ENCODE measurements at regions not wholly inside any gene's neighbourhood (a gene's known extent, or its start where the extent isn't known, plus 50 kb on each side); places are given as distances from the start of the nearest gene placed in this dataset.
"Not testable (repeated sequence)": the region's sequence is repeated elsewhere in the genome, so short reads cannot be mapped to it uniquely, and the experiment has no call there.

- no peak for DNase-seq
These were observed 312.0 kb upstream of the TMC3 start for GRCh38 chr15:81686021-81686420.

GRCh38 chr15:81685237-81685636 is 311.2 kb upstream of the TMC3 start:
- no peak for DNase-seq

GRCh38 chr15:81680829-81681228 is 306.8 kb upstream of the TMC3 start:
- DNase-seq, result no peak

GRCh38 chr15:81666839-81667238 is 292.8 kb upstream of the TMC3 start:
- DNase-seq, result no peak

GRCh38 chr15:81660976-81661375 is 287.0 kb upstream of the TMC3 start:
- no peak for DNase-seq

- DNase-seq, result no peak
These were observed 279.2 kb upstream of the TMC3 start for GRCh38 chr15:81653259-81653658.

- no peak for DNase-seq
These were observed 271.5 kb upstream of the TMC3 start for GRCh38 chr15:81645470-81645869.

- no peak for DNase-seq
These were observed 269.8 kb upstream of the TMC3 start for GRCh38 chr15:81643771-81644170.

GRCh38 chr15:81642451-81642990 is 268.5 kb upstream of the TMC3 start:
- no peak for DNase-seq

- not testable (repeated sequence) for DNase-seq
These were observed 262.1 kb upstream of the TMC3 start for GRCh38 chr15:81636064-81636463.

- no peak for DNase-seq
These were observed 259.9 kb upstream of the TMC3 start for GRCh38 chr15:81633889-81634288.

GRCh38 chr15:81625896-81626295 is 251.9 kb upstream of the TMC3 start:
- no peak for DNase-seq

GRCh38 chr15:81619002-81619401 is 245.0 kb upstream of the TMC3 start:
- DNase-seq, result no peak

- DNase-seq, result no peak
These were observed 238.6 kb upstream of the TMC3 start for GRCh38 chr15:81612631-81613030.

- no peak for DNase-seq
These were observed 237.7 kb upstream of the TMC3 start for GRCh38 chr15:81611679-81612078.

- no peak for DNase-seq
These were observed 234.4 kb upstream of the TMC3 start for GRCh38 chr15:81608309-81608829.

GRCh38 chr15:81604713-81605112 is 230.7 kb upstream of the TMC3 start:
- DNase-seq, result no peak

GRCh38 chr15:81596159-81596865 is 222.3 kb upstream of the TMC3 start:
- DNase-seq, result no peak

GRCh38 chr15:81595752-81596151 is 221.7 kb upstream of the TMC3 start:
- DNase-seq, result no peak

GRCh38 chr15:81589671-81590070 is 215.7 kb upstream of the TMC3 start:
- no peak for DNase-seq

GRCh38 chr15:81575436-81576123 is 201.6 kb upstream of the TMC3 start:
- DNase-seq, result peak; percentile 10

GRCh38 chr15:81573098-81573746 is 199.2 kb upstream of the TMC3 start:
- peak; percentile 67 for DNase-seq

- DNase-seq, result no peak
These were observed 198.2 kb upstream of the TMC3 start for GRCh38 chr15:81572190-81572589.
